ENCODE measurements at regions not wholly inside any gene's neighbourhood (a gene's known extent, or its start where the extent isn't known, plus 50 kb on each side); places are given as distances from the start of the nearest gene placed in this dataset.
"Not testable (repeated sequence)": the region's sequence is repeated elsewhere in the genome, so short reads cannot be mapped to it uniquely, and the experiment has no call there.

DNA sequence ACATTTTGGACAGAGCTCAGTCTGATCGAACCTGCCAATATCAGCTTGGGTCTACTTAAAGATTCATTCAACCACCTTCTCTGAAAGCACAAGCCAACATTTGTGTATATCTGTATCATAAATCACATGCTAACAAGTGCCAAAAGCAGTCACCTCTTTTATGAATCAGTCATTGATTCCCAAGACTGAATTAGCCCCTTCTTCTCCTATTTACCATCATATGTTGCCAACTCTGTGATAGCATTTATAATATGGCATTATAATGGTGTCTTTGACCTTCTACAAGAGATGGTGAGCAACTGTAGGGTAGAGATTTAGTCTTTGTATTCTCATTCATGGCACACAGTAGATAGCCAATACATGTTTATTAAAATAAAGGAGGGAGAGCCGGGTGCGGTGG lies 61.4 kb downstream of the DDX53 start:
- no peak for DNase-seq

DNA sequence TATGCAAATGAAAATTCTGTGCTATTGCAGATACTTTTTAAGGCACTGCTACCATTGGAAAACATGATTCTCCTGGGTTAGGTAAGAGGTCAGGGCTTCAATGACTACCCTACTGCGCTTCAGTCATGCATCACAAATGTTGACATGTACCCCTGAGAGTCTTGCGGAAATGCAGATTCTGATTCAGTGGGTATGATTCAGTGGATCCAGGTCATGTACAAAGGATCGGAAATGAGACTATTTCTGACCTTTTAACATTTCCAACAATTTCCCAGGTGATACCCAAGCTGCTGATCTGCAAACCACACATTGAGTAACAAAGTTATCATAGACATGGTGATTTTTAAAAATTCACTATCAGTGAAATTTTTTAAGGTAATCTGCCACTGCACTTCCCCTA lies 62.6 kb downstream of the DDX53 start:
- DNase-seq: no peak

DNA sequence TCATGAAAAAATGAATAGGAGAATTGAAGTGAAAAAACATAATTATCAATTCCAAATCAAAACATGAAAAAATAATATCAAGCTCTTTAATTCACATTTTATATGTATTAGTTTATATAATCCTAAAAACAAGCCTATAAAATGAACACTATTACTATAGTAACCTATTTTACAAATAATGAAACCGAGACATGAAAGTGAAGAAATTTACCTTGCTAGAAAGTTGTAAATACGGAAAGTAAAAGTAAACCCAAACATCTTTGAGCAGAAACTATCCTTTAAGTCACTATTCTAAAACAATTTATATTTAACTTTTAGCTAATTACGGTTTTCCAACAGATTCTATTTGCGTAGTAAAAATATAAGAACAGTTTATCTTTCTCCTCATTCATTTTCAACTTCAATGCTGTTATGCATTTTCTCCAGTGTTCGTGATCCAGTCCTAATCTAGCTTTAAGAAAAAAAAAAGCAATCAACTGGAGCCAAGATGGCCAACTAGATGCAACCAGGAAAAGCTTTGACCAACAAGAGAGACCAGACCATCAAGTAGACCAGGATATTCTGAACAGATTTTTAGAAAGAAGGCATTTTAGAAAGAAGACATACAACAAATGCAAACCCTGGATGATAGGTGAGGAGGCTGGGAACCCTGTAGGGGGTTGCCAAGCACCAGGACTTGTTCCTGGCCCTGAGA lies 67.0 kb downstream of the DDX53 start:
- no peak for DNase-seq

- DNase-seq: not testable (repeated sequence)
Measured at GRCh38 chrX:23075461-23075860, 75.7 kb downstream of the DDX53 start.

- no peak for DNase-seq
Measured at GRCh38 chrX:23079347-23079746, 79.6 kb downstream of the DDX53 start.

GRCh38 chrX:23100826-23101225 lies 101.1 kb downstream of the DDX53 start:
- no peak for DNase-seq

DNA sequence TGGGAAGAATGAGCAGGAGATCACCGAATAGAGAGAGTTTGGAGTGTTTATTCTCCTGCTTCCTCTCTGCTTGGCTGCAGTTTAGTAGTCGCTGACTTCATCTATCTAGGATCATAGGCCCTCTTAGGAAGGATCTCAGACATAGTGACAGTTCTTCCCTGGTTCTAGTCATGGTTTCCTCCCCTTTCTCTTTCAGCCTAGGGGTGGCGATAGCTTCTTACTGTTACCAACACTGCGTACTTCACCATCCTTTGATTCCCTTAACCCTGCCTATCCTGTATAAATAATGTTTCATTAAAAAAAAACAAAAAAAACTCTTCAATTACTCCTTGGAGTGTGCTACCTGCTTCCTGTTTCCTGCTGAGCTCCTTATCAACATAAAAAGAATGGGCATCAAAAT lies 103.8 kb downstream of the DDX53 start:
- no peak for DNase-seq

DNA sequence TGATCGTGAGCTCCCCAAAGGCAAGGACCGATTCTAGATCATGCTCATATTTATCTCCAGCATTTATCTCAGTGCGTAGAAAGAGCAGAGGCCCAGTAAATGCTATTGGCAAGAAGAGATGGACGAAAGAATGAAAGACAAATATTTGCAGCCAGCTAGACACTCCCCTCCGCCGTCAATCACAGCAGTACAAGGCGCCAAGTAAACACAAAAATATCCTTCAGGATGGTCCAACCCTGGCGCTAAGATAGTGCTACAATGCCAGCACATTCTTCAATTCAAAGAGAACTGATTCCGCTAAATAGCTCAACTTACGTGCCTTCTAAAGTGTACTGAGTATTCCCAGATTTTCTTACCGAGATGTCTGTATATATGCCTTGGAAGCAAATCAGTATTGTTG lies 114.5 kb downstream of the DDX53 start:
- peak in 1 of 3 donors; percentile 22 for DNase-seq

- DNase-seq: peak in 1 of 3 donors; percentile 3
Measured at GRCh38 chrX:23115651-23116050, 115.9 kb downstream of the DDX53 start.

DNA sequence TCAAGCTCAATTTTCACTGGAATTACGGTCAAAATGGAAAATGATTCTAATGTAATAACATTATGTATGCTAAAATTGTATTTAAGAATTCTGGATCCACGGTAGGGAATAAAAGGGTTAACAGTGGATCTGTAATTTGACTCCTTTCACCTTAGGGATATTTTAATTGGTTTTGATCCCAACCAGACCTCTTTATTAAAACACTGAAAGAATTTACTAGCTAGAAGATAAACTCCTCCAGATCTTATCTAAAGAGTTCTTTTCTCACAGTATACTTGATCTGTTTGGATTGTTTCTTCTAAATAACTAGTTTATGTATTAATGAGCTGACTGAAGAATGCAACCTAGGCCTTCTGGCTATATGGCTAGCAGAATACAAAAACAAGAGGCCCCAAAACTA lies 118.4 kb downstream of the DDX53 start:
- no peak for DNase-seq

- DNase-seq: no peak
Measured at GRCh38 chrX:23118890-23119527, 119.2 kb downstream of the DDX53 start.

- DNase-seq: no peak
Measured at GRCh38 chrX:23127586-23127985, 127.8 kb downstream of the DDX53 start.

DNA sequence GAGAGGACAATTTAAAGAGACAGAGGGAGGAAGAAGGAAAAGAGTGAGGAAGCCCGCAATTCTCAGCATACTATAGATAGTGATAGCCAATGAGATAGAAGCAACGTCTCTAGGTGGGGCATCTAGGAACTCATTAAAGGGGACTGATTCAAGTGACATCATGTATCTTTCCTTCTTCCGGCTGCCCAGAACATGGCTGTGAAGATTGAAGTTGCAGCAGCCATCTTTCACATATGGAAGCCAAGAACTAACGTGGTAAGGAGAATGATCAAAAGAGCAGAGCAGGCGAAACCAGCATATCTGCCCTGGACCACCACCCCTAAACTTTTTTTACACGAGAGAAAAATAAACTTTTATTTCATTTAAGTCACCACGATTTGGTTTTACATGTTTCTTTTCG lies 133.8 kb downstream of the DDX53 start:
- peak in 1 of 3 donors; percentile 55 for DNase-seq

- peak; percentile 44 to 72 (median 53) for DNase-seq
Measured at GRCh38 chrX:23134136-23134535, 134.4 kb downstream of the DDX53 start.

DNA sequence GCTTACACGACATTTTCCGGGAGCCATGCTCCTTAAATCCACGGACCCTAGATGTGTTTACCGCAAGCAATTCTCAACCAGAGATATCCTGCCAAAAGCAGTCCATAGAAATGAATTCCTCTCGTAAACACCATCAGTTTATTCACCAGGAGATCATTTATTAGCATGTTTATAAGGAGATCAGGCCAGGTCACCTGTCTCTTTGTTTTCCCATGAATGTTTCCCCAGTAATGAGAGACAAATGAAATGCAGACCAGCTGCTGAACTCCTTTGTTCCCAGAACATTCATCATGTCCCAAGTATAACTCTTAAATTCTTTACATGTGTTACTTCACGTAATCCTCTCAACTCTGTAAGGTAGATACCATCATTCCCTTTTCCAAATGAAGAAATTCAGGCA lies 137.1 kb downstream of the DDX53 start:
- peak in 1 of 3 donors; percentile 46 for DNase-seq

GRCh38 chrX:23168291-23168690 lies 166.4 kb upstream of the PTCHD1 start:
- no peak for DNase-seq

DNA sequence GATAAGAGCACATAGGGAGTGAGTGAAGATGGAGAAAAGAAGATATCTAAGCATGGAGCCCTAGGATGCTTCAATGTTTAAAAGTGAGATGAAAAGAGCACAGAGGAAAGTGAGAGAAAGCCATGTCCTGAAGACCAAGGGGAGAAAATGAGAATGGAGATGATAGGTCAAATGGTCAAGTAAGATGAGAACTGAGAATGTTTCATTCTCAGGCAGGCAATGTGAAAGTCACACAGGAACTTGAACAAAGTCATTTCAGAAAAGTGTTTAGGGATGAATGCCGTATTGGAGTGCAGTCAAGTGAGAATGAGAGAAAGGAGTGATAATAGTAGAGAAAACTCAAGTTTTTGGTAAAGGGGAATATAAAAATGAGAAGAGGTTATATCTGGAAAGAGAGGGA lies 148.7 kb upstream of the PTCHD1 start:
- no peak for DNase-seq

- no peak for DNase-seq
Measured at GRCh38 chrX:23187819-23188218, 146.8 kb upstream of the PTCHD1 start.

DNA sequence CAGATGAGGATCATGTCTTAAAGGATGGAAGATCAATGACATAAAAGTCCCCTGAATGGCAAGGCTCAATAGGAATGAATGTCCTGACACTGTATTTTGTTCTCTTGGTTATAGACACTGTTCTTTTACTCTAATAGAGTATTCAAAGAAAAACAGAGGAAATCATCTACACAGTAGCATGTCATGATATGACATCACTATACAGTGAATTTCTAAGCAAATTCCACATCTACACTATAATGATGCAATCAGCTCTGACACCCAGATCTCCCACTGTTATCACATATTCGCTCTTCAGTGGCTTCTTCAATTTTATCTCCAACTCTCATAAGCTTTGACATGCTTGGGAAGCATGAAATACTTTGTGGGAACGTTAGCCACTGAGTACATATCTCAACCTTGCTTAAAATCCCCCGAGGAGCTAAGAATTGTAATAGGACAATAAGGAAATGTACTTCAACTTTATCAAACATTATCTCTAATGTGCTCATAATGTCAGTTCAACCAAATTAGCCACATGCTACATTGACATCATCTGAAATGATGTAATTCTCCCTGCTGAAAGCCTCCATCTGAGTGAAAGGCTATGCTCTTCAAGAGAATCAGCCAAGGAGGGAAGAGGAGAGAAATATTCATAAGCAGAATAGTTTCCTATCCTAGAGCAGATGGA lies 139.6 kb upstream of the PTCHD1 start:
- DNase-seq: peak; percentile 23 to 63 (median 30)

- DNase-seq: peak; percentile 39 to 73 (median 55)
Measured at GRCh38 chrX:23195761-23196160, 138.9 kb upstream of the PTCHD1 start.

DNA sequence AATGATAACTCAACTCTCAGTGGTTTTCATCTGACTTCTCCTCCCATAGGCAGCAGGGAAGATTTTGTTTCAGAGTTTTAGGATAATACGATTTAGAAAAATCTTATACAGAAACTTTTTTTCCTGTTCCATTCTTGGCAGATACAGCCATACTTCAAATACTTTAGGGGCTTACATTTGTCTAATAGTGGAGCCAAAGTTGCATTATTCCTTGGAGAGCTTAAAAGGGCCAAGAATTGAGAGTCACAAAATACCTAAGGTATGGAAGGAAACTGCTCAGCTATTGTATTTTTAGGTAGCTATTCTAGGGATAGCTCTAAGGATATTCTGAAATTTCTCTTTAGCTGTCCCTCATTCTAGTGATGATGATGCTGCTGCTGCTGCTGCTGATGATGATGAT lies 132.9 kb upstream of the PTCHD1 start:
- peak in 2 of 3 donors; percentile 36 to 67 for DNase-seq

GRCh38 chrX:23202326-23202725 lies 132.3 kb upstream of the PTCHD1 start:
- DNase-seq: no peak

GRCh38 chrX:23223169-23223568 lies 111.5 kb upstream of the PTCHD1 start:
- DNase-seq: no peak

All from muscle of back (tissue), 3 donors.